ENCODE measurements at regions not wholly inside any gene's neighbourhood (a gene's known extent, or its start where the extent isn't known, plus 50 kb on each side); places are given as distances from the start of the nearest gene placed in this dataset.

DNA sequence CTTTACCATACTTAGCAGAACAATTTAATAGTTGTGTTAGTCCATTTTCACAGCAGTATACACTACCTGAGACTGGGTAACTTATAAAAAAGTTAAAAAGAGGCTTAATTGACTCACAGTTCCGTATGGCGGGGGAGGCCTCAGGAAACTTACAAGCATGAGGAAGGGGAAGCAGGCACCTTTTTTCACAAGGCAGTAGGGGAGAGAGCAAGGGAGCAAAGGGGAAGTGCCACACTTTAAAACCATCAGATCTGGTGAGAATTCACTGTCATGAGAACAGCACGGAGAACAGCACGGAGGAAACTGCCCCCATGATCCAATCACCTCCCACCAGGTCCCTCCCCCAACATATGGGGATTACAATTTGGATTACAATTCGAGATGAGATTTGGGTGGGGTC lies 269.9 kb downstream of the MTRR start:
- no peak for DNase-seq (ENCODE audit: low read depth)

DNA sequence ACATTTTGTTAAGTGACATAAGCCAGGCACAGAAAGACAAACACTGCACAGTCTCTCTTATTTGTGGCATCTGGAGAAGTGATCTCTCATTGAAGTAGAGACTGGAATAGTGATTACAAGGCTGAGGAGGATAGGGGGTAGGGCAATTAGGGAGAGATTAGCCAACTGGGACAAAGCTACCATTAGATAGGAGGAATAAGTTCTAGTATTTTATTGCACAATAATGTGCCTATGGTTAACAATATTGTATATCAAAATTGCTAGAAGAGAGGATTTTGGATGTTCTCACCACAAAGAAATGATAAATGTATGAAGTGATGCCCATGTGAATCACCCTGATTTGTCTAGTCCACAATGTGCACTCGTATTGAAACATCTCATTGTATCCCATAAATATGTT lies 281.8 kb downstream of the MTRR start:
- no peak for DNase-seq (ENCODE audit: low read depth)

DNA sequence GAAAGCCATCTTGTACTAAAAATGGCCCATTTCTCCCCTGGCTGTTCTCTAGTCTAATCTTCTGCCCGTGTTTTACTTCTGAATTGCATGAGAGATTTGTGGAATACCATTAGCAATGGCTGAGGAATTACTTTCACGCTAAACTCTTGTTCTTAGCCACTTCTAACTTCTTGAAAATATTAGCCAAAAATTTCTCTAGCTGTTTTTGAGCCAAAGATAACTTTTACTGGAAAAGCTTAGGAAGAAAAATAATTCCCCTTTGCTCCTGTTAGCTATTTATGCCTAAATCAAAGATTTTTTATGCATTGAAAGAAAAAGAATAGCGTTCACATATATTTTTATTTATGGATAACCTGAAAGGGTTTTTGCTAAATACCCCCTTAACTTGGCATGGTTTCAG lies 287.8 kb downstream of the MTRR start:
- DNase-seq (ENCODE audit: low read depth): no peak

DNA sequence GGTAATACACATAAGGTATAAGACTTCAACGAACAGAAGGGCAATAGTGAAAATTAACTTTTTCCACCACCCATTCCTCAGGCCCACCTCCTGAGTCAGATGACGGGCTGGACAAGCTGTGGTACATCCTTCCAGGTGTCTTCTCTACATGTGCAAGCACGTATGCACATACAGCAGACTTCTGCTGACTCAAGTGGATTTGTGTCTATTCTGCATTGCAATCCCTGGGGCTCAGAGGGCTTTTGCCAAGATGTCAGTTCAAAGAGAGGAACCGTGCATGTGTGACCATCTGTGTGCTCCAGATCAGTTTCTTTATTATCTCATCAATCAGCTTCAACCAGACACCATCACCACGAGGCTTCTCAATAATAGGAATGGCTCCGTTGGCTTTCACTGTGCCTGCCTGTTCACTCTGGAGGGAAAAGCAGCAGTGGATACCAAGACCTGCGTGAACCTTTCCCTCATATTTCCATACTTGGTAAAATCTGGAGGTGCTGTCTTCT lies 288.4 kb downstream of the MTRR start:
- no peak for DNase-seq (ENCODE audit: low read depth)

DNA sequence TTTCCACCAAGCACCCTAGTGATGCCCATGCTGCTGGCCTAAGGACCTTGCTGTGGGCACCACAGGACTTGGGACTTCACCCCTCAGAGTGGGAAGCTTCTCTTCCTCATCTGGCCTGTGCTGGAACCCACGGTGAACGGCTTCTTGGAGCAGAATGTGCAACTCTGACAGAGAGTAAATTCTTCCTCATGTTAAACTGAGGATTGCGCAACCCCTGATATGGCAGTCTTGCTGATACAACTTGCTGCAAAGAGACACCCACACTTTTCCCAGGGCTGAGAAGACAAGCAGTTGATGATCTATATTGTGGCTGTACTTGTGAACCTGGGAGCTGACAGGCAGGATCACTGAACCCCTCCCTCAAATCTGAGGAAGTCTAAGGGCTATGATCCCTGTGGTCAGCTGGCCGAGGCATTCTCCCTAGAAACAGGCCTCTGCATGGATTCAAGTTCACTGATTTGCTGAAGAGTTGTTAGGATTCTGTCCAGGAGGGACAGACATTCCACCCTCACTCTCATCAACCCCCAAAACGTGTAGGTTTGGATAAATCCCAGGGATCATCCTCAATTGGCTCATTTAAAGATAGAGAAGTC lies 307.2 kb downstream of the MTRR start:
- no peak for DNase-seq (ENCODE audit: low read depth)

DNA sequence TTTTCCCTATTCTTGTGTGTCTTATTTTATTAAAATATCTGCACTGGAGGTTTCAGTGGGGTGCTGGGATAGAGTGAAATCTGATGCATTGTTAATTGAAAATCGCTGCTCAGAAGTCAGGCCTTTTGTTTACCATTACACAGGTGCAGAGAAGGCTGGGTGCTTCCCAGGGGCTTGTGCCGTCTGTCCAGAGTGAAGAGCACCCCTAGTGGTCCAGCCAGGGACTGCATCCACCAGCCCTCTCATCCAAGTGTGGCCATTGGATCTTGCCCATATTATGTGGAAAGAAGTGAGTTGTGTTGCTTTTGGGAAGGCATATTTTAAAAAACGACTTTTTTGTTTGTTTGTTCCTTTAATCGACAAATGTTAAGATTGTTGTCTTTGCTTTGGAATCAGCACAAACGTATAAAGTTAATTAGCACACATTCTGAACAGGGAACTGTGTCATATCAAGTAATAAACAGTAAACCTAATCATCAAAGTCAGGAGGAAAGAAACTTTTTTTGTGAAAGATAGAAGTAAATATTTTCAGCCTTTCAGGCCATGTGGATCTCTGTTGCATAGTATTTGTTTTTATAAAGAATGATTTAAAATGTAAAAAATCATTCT lies 315.6 kb downstream of the MTRR start:
- DNase-seq (ENCODE audit: low read depth): peak; percentile 1

DNA sequence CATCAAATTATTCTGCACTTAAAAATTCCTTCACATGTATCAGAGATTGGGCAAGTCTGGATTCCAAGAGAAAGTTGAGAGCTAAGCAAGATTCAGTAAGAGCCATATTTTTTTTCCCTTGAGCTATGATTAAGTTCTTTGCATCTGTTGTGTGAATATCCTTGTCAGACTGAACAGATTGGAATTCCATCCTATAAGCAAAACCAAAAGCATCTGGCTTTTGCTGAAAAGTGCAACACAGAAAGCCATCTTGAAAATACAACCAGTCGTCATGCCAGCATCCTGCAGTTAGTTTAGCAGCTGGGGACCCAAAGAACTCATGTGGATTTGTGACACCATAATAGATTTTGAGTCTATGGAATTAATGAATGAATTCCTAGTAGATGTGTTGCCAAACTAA lies 316.9 kb downstream of the MTRR start:
- DNase-seq (ENCODE audit: low read depth): no peak

DNA sequence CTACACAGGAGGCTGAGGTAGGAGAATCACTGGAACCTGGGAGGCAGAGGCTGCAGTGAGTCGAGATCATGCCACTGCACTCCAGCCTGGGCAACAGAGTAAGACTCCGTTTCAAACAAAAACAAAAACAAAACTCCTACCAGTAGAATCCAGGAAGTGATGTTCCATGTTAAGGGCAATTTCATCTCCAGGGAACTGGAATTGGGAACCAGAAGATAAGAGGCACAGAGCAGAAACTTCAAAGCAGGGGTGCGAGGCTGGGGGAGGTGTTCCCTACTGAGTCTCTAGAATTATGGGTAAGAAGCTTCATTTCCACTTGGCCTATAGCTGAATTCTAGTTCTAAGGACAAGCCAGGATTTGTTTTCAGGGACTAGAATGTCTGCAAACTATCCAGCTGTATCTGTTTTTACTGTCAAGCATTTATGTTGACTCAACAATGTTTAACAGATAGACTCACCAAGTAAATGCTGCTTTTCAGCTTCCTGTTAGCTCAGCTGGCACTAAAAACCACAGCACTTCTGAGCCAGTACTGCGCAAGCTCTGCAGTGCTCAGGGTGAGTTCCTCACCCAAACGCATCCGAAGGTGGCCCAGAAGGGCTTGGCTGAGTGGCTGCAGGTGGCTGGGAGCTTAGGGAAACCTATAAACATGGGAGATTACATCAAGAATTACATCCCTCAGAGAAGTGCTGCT lies 320.1 kb downstream of the MTRR start:
- DNase-seq (ENCODE audit: low read depth): no peak

DNA sequence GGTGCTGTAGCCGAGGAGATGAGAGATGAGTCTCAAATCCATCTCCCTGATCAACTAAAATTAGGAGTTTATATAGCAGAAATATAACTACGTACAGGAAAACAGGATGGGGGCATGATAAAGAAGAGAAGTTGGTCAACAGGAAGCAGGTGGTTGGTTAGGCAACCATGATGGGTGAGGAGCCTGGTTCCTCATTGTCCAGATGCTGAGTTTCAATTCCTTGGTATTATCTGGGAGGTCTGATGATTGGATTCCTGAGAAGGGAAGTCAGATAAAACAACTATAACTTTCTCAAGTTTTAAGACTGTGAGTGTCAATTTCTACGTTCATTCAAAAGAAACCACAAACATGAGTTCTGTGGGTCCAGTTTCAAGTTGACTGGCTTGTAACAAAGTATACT lies 323.9 kb downstream of the MTRR start:
- DNase-seq (ENCODE audit: low read depth): no peak

DNA sequence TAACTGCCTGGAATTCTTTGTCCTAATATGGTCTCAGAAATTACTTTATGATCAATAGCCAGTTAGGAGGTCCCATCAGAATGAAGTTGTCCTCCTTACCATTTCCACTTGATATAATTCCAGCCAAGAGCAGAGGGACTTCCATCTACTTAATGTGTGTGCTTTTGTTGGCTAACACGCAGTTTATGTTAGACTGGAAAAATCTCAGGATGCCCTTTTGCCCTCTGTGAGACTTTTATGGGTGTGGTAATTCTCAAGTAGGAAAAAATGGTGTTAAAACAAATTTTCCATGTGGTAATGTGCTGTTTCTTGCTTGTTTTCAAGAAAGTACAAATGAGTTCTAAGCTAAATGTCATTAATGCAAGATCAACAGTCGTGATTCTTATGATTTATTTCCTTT lies 327.1 kb downstream of the MTRR start:
- no peak for DNase-seq (ENCODE audit: low read depth)

DNA sequence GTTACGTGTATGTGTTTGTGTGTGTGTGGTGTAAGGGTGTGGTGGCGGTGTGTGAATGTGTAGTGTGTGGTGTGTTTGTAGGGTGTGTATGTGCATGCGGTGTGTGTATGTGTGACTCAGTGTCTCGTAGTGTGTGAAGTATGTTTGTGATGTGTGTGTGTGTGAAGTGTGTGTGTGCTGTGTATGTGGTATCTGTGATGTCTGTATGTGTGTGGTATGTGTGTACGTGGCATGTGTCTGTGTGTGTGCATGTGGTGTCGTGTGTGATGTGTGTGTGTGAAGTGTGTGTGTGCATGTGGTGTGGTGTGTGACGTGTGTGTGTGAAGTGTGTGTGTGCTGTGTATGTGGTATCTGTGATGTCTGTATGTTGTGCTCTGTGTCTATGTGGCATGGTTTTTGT lies 339.4 kb downstream of the MTRR start:
- DNase-seq (ENCODE audit: low read depth): no peak

DNA sequence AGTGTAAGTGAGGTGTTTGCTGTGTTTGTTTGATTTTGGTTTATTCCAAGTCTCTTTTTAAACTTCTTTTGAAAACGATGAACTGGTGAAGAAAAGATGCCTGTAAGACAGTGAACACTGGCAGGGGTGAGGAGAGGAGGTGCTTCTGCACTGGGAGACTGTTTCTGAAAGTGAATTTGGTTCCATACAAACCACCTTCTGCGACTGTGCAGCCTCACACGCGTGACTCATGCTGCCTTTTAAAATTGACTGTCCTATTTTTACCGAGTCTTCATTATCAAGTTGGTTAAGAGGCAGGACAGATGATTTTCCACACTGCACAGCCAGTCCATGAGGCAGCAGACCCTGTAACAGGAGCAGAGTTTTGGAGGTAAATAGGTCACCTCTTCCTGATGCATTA lies 340.6 kb downstream of the MTRR start:
- no peak for DNase-seq (ENCODE audit: low read depth)

DNA sequence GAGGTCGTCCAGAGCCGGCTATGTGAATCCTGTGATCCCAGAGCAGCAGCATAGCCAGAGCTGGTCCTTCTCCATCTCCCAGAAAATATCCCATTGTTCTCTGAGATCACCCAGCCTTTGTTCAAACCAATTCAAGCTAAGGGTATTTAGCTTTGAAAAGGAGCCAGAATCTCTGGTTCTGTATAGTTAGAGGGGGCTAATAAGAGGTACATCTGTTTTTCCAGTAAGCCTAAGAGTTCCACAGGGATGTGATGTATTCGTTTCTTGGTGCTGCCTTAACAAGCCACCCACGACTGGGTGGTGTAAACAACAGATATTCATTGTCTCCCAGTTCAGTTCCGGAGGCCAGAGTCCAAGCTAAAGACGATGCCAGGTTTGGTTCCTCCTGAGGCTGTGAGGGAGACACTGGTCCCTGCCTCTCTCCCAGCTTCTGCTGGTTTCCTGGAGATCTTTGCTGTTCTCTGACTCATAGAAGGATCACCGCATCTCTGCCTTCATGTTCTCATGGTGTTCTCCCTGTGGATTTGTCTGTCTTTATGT lies 344.8 kb downstream of the MTRR start:
- DNase-seq (ENCODE audit: low read depth): no peak

DNA sequence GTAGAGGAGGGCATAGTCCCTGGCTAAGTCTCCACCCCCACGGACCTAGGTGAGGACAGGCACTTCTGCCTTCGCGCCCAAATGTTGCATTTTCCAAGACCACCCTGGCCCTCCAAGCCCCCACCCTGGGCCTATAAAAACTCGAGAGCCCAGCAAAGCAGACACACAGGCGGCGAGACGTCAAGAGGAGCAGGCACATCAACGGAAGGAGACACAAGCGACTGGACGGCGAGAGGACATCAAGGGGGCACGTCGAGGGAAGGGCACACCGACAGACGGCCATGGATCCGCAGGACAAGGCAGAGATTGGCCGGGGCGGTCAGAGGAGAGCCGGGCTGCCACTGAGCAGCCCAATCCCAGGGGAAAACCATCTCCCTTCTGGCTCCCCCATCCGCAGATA lies 348.0 kb downstream of the MTRR start:
- DNase-seq (ENCODE audit: low read depth): no peak

DNA sequence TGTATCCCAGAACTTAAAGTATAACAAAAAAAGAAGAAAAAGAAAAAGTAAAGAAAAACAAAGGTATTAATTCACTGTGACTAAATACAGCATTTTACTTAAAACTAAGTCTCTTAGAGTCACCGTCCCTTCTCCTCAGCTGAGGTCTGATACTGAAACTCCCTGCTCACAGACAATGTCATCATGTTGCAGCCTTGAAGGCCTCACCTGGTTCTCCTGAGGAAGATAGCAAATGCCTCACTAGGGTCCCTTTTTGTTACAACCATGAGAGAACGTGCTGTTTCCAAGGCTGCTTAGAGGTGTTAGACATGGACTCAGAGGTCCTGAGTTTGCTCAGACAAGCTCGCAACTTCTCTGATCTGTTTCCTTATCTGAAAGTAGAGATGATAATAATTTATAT lies 357.2 kb downstream of the MTRR start:
- DNase-seq (ENCODE audit: low read depth): no peak

DNA sequence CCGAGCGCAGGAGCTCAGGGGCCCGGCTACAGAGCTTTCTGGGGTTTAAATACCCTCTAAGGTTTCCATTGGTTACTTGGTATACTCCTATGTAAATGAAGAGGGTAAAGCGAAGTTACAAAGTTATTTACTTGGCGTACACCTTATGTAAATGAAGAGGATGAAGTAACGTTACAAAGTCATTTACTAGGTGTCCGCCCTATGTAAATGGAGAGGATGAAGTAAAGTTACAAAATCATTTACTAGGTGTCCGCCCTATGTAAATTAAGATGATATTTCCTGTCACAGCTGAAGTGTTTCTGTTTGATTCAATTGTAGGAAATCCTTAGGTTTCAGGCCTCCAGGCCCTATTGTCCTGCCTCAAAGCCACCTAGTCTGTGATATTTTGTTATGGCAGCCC lies 358.2 kb downstream of the MTRR start:
- DNase-seq (ENCODE audit: low read depth): no peak

DNA sequence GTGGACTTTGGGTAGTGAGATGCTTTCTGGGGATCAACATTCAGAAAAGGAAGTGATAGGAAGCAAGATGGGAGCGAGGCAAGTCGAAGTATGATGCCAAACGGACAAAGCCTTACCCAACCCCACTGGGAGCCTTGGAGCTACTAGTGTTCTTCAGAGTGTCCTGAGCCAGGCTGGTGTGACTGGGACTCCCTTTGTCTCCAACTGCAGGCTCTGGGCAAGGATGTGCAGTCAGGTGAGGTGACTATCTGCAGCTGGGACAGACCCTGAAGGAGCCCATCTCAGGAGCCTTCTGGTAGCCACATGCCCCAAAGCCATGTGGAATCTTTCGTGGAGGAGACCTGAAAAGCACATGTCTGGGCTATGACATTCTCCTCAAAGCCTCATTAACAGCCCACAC lies 360.6 kb downstream of the MTRR start:
- DNase-seq (ENCODE audit: low read depth): no peak

DNA sequence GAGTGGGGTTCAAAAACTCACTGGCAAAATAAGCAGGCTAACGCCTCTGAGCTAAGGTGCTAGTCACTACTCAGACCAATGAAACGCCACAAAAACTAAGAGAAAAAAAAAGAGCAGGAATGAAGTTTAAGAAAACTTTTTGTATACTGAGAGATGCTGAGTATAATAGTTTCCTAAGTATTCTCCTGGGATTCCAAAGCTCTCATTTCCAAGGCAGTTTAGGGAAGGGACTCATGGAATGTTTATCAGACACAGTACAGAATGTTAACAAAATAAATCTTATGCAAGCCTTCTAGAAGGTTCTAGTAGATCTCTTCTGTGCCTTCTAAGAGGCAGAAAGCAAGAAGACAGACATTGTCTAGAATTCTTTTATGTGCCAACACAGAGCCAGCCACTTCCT lies 361.9 kb downstream of the MTRR start:
- DNase-seq (ENCODE audit: low read depth): no peak

DNA sequence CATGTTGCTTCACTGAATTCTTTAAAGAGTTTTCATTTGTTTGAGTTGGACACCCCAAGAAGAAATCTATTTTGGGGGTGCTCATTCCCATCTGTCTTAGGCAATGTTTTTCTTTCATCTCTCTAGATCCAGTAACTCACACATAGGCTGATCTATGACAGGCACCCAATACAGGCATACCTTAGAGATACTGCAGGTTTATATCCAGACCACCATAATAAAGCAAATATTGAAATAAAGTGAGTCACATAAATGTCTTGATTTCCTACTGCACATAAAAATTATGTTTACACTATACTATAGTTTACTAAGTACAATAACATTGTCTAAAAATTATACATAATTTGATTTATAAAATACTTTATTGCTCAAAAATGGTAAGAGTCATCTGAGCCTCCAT lies 364.5 kb downstream of the MTRR start:
- no peak for DNase-seq (ENCODE audit: low read depth)

DNA sequence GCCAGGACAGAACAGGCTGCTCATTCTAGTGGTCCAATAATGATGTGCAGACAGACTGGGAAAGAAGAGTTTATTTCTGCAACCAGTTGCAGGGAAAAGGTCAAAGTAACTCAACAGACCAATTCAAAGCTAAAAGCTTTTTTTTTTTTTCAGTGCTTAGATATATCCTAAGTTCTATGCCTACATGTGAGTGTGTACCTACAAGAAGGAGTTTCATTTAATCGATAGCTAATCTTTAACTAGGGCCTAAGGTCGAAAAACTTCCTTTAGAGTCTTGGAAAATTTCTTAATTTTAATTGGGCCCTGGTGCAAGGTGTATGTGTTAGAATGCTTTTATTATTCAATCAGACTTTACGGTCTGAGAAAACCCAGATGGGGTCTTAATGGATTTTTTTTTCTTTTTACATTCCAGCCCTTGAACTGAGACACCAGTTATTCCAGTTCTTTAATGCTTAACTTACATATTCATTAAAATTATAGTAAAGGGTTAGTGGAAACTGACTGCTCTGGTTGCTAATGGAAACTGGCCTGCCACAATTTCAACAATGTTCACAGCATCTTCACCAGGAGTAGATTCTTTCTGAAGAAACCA lies 365.3 kb downstream of the MTRR start:
- DNase-seq (ENCODE audit: low read depth): no peak

DNA sequence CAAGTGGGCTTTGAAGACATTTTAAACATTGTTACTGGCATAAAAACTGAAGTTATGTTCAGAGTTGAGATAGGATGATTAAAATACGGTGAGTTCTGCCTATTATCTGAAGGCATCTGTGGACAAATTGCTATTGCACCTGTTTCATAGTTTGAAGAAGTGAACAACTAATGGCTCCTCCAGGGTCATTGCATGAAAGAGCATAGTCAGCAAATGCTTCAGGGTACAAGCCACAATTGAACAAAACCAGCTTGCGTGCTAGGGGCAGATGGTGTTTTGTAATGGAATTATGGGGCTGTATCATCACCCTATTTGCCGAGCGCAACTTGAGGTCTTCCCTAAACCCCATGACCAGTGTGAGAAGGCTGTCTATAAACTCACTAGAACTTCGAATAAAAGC lies 369.1 kb downstream of the MTRR start:
- DNase-seq (ENCODE audit: low read depth): no peak

DNA sequence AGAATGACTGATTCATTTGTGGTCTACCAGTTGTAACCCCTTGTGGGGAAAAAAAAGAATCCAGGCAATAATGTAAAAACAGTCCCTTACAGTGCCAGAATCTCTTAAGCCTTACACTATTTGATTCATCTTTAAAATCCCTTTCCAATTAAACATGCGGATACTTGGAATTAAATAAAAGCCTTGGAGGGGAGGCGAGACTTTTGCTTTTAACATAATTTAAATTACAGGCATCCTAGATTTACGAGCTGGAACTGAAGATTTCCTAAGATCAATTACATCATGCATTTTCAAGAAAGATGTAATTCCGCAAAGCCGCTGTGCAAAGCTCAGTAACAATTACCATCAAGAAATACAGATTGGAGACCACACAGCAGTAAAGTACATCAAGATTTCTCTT lies 370.2 kb downstream of the MTRR start:
- DNase-seq (ENCODE audit: low read depth): no peak

DNA sequence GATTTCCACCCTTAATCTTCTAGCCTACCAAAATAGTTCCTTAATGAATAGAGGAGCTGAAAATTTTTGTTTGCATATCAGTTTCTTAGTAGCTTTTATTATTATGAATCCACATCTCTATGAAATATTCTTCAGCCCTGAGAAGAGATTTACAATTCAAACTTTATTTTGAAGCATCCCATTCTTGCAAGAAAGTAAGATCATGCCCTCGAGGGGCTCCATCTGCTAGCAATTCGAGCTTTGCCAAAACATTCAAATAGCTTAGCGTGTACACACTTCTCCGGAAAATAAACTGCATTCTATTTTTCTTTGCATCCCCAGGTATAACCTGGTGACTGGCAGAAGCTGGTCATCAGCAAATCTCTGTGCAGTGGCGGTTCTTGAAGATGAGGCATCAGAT lies 370.7 kb downstream of the MTRR start:
- no peak for DNase-seq (ENCODE audit: low read depth)
